Neural progenitor cell (in vitro differentiated cells): ENCODE measurements at regions not wholly inside any gene's neighbourhood (a gene's known extent, or its start where the extent isn't known, plus 50 kb on each side); places are given as distances from the start of the nearest gene placed in this dataset.

Experiments used
- DNase-seq: peaks from one replicate; pipeline ENCODE4 v3.0.0-alpha.2; 2016; ENCODE audit warnings: low spot score
- H2AFZ ChIP-seq: fragments of 200-600 bp; sonication (generic); replicated peaks from 2 replicates; pipeline ENCODE4 v1.6.1; 2016; ENCODE audit warnings: antibody characterized with exemption
- H3F3A ChIP-seq: fragments of 200-600 bp; sonication (generic); 2 replicates; pipeline ENCODE4 v1.6.1; 2016; ENCODE audit warnings: antibody characterized with exemption, low read depth
- H3K27ac ChIP-seq: fragments of 200-600 bp; sonication (generic); 2 replicates; pipeline ENCODE4 v1.5.1; 2016; ENCODE audit warnings: mild to moderate bottlenecking
- H3K27me3 ChIP-seq: fragments of 200-600 bp; sonication (generic); 2 replicates; pipeline ENCODE4 v1.6.1; 2016; ENCODE audit warnings: mild to moderate bottlenecking, moderate library complexity
- H3K36me3 ChIP-seq: fragments of 200-600 bp; sonication (generic); 2 replicates; pipeline ENCODE4 v1.5.1; 2016
- H3K4me1 ChIP-seq: fragments of 200-600 bp; sonication (generic); 2 replicates; pipeline ENCODE4 v1.6.1; 2016; ENCODE audit warnings: mixed run types
- H3K4me2 ChIP-seq: fragments of 200-600 bp; sonication (generic); 2 replicates; pipeline ENCODE4 v1.6.1; 2016
- H3K4me3 ChIP-seq: fragments of 200-600 bp; sonication (generic); 2 replicates; pipeline ENCODE4 v1.5.1; 2016
- H3K79me2 ChIP-seq: fragments of 200-600 bp; sonication (generic); 2 replicates; pipeline ENCODE4 v1.6.1; 2016; ENCODE audit warnings: low read depth
- H3K9ac ChIP-seq: fragments of 200-600 bp; sonication (generic); 2 replicates; pipeline ENCODE4 v1.6.1; 2016
- H3K9me3 ChIP-seq: fragments of 200-600 bp; sonication (generic); 2 replicates; pipeline ENCODE4 v1.5.1; 2016; ENCODE audit warnings: low read depth
- H4K20me1 ChIP-seq: fragments of 200-600 bp; sonication (generic); 2 replicates; pipeline ENCODE4 v1.6.1; 2016; ENCODE audit warnings: low read depth
- H3K27ac Mint-ChIP-seq: 3 replicates; pipeline ENCODE4 v1.8.0; 2021; ENCODE audit warnings: mixed read lengths
- H3K27me3 Mint-ChIP-seq: 2 replicates; pipeline ENCODE4 v1.8.0; 2022; ENCODE audit warnings: low read depth, mild to moderate bottlenecking, inconsistent platforms, moderate library complexity, mixed read lengths; ENCODE audit not compliant: insufficient read depth
- H3K36me3 Mint-ChIP-seq: 3 replicates; pipeline ENCODE4 v1.8.0; 2021; ENCODE audit warnings: mixed read lengths
- H3K4me1 Mint-ChIP-seq: 3 replicates; pipeline ENCODE4 v1.8.0; 2021; ENCODE audit warnings: mixed read lengths
- H3K4me3 Mint-ChIP-seq: 3 replicates; pipeline ENCODE4 v1.8.0; 2021; ENCODE audit warnings: mild to moderate bottlenecking, moderate library complexity, mixed read lengths
- H3K9me3 Mint-ChIP-seq: 3 replicates; pipeline ENCODE4 v1.8.0; 2020; ENCODE audit warnings: mixed read lengths
- EZH2 ChIP-seq: fragments of 200-600 bp; sonication (generic); IDR thresholded peaks from 2 replicates; pipeline ENCODE4 v1.6.1; 2017; ENCODE audit warnings: antibody characterized with exemption, mild to moderate bottlenecking, moderate library complexity
- EZH2phosphoT487 ChIP-seq: fragments of 200-600 bp; sonication (generic); IDR thresholded peaks from 2 replicates; pipeline ENCODE4 v1.6.1; 2017; ENCODE audit warnings: antibody characterized with exemption
- TF ChIP-seq, protein P1 (sequence below): fragments of 200-600 bp; sonication (generic); IDR thresholded peaks from 2 replicates; pipeline ENCODE4 v1.5.1; 2017; ENCODE audit warnings: antibody characterized with exemption, mild to moderate bottlenecking

- peaks cover 22% of the 10 kb centered on the region for H3K4me1 ChIP-seq
- no peaks in the 10 kb centered on the region for H3K36me3 ChIP-seq
- TF ChIP-seq EZH2phosphoT487 (no peak), EZH2 (no peak)
- TF ChIP-seq, protein P1, sequence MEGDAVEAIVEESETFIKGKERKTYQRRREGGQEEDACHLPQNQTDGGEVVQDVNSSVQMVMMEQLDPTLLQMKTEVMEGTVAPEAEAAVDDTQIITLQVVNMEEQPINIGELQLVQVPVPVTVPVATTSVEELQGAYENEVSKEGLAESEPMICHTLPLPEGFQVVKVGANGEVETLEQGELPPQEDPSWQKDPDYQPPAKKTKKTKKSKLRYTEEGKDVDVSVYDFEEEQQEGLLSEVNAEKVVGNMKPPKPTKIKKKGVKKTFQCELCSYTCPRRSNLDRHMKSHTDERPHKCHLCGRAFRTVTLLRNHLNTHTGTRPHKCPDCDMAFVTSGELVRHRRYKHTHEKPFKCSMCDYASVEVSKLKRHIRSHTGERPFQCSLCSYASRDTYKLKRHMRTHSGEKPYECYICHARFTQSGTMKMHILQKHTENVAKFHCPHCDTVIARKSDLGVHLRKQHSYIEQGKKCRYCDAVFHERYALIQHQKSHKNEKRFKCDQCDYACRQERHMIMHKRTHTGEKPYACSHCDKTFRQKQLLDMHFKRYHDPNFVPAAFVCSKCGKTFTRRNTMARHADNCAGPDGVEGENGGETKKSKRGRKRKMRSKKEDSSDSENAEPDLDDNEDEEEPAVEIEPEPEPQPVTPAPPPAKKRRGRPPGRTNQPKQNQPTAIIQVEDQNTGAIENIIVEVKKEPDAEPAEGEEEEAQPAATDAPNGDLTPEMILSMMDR = no peak
- no peaks in the 10 kb centered on the region for H3F3A ChIP-seq
- H3K9ac ChIP-seq = no peak overlapping the region
- Mint-ChIP-seq H3K27me3 (peaks cover 4% of the 10 kb centered on the region), H3K4me1 (peaks cover 28% of the 10 kb centered on the region), H3K36me3 (no peaks in the 10 kb centered on the region), H3K9me3 (peaks cover 3% of the 10 kb centered on the region), H3K4me3 (no peak overlapping the region), H3K27ac (no peak overlapping the region)
- DNase-seq = no peak
- no peak overlapping the region for H3K4me3 ChIP-seq
- no peaks in the 10 kb centered on the region for H3K27me3 ChIP-seq
- H3K9me3 ChIP-seq = no peaks in the 10 kb centered on the region
- no peak overlapping the region for H3K4me2 ChIP-seq
- no peak overlapping the region for H3K27ac ChIP-seq
- H3K79me2 ChIP-seq = no peaks in the 10 kb centered on the region
- H4K20me1 ChIP-seq = no peaks in the 10 kb centered on the region
- no peak overlapping the region for H2AFZ ChIP-seq
Measured at GRCh38 chr11:127607487-127608085, 607.0 kb upstream of the KIRREL3 start.

DNA sequence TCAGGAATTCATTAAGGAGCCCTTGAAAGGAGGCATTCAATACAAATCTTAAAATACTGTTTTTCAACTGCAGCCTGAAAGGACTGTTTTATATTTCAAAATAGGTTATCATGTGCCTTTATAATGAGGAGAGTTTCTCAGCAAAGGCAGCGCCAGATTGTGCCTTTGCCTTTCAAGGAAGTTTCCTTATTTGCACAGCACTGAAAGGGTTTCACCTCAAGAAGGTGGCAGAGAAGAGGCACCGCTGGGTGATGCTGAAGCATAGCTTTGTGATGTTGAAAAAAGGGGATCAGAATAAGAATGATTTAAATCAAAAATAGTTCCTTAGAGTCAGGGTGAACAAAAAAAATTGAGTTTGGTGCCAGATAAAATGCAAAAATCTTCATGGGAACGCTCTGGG lies 601.0 kb upstream of the KIRREL3 start:
- Histone ChIP-seq H3K27me3 (no peaks in the 10 kb centered on the region), H4K20me1 (no peaks in the 10 kb centered on the region), H3K9me3 (no peaks in the 10 kb centered on the region), H3K4me1 (peaks cover 1% of the 10 kb centered on the region), H3K4me2 (no peak overlapping the region), H3K79me2 (no peaks in the 10 kb centered on the region), H3F3A (no peaks in the 10 kb centered on the region), H2AFZ (no peak overlapping the region), H3K27ac (no peak overlapping the region), H3K9ac (no peak overlapping the region), H3K4me3 (no peak overlapping the region), H3K36me3 (no peaks in the 10 kb centered on the region)
- H3K27ac Mint-ChIP-seq = no peak overlapping the region
- H3K9me3 Mint-ChIP-seq = peaks cover 3% of the 10 kb centered on the region
- DNase-seq = no peak
- TF ChIP-seq EZH2phosphoT487 (no peak), EZH2 (no peak)
- TF ChIP-seq, protein P1 = no peak
- no peaks in the 10 kb centered on the region for H3K36me3 Mint-ChIP-seq
- peaks cover 2% of the 10 kb centered on the region for H3K27me3 Mint-ChIP-seq
- no peak overlapping the region for H3K4me3 Mint-ChIP-seq
- H3K4me1 Mint-ChIP-seq = peaks cover 9% of the 10 kb centered on the region

DNA sequence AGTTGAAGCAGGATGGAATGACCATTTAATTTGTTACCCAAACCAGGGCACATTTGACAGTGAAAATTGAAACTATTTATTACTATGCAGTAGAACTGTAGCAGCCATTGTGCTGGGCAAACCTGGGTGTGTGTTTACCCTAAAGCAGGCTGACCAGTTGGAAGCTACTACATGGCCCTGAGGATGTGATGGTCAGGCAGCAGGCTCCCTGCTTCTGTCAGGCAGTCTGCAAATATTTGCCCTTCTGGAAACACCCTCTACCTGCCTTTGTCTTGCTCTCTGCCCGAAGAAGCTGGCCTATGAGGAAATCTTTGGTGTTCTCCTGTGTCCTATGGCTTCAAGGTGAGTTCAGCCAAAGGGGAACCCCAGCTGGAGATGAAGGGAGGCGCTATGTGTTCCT lies 600.1 kb upstream of the KIRREL3 start:
- peaks cover 2% of the 10 kb centered on the region for H3K27me3 Mint-ChIP-seq
- H3K9ac ChIP-seq = no peak overlapping the region
- no peaks in the 10 kb centered on the region for H3K36me3 ChIP-seq
- no peaks in the 10 kb centered on the region for H3K9me3 ChIP-seq
- no peak for DNase-seq
- H3K27me3 ChIP-seq = no peaks in the 10 kb centered on the region
- H3K36me3 Mint-ChIP-seq = no peaks in the 10 kb centered on the region
- no peak for TF ChIP-seq EZH2
- no peak for TF ChIP-seq EZH2phosphoT487
- TF ChIP-seq, protein P1 = no peak
- no peak overlapping the region for H3K4me3 ChIP-seq
- no peak overlapping the region for H3K4me2 ChIP-seq
- peaks cover 9% of the 10 kb centered on the region for H3K4me1 Mint-ChIP-seq
- no peak overlapping the region for H3K4me3 Mint-ChIP-seq
- H3K79me2 ChIP-seq = no peaks in the 10 kb centered on the region
- no peaks in the 10 kb centered on the region for H3F3A ChIP-seq
- no peaks in the 10 kb centered on the region for H4K20me1 ChIP-seq
- H3K4me1 ChIP-seq = peaks cover 10% of the 10 kb centered on the region
- H3K27ac Mint-ChIP-seq = no peak overlapping the region
- H3K9me3 Mint-ChIP-seq = peaks cover 3% of the 10 kb centered on the region
- no peak overlapping the region for H3K27ac ChIP-seq
- no peak overlapping the region for H2AFZ ChIP-seq
